ENCODE measurements at regions not wholly inside any gene's neighbourhood (a gene's known extent, or its start where the extent isn't known, plus 50 kb on each side); places are given as distances from the start of the nearest gene placed in this dataset.
A peak's percentile ranks its signal among the peaks of the same experiment; 100 is the strongest.
"Not testable (repeated sequence)": the region's sequence is repeated elsewhere in the genome, so short reads cannot be mapped to it uniquely, and the experiment has no call there.

DNA sequence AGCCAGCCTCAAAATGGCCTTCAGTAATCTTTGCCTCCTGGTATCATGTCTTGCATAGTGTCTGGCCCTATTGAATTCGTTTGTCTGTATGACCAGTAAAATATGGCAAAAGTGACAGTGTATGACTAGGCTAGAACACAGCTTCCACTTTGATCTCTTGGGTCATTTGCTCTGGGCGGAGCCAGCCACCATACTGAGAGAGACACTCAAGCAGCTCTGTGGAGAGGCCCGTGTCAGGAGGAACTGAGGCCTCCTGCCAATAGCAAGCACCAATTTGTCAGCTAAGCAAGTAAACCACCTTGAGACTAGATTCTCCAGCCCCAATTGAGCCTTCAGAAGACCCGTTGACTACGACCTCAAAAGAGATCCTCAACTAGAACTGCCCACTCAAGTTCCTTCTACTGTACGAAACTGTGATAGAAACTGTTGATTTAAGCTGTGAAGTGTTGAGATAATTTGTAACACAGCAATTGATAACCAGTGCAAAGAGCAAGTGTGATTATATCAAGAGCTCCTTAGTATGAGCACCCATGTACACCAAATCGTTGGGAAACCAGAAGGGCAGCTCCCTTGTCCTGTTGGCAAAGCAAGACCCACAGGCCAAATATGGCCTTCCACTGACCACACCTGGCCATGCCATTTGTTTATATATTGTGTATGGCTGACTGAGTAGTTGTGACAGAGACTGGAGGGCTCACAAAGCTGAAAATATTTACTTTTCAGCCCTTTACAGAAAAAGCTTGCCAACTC lies 52.7 kb upstream of the SERBP1 start:
- no peak for DNase-seq

DNA sequence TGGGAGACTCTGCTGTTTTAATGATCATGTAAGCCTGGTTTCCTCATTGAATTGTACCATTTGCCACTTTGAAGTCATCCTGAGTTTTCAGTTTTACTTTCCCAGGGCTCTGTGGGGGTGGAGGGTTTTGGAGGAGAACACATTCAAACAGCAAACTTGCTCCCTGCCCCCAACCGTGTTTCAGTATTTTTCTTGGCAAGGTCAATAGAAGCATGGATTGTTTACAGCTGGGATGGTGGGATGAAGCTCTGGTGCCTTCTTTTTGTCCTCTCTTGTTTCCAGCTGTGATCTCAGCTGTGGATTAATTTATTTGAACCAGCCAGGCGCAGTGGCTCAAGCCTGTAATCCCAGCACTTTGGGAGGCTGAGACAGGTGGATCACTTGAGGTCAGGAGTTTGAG lies 54.3 kb upstream of the SERBP1 start:
- no peak for DNase-seq

DNA sequence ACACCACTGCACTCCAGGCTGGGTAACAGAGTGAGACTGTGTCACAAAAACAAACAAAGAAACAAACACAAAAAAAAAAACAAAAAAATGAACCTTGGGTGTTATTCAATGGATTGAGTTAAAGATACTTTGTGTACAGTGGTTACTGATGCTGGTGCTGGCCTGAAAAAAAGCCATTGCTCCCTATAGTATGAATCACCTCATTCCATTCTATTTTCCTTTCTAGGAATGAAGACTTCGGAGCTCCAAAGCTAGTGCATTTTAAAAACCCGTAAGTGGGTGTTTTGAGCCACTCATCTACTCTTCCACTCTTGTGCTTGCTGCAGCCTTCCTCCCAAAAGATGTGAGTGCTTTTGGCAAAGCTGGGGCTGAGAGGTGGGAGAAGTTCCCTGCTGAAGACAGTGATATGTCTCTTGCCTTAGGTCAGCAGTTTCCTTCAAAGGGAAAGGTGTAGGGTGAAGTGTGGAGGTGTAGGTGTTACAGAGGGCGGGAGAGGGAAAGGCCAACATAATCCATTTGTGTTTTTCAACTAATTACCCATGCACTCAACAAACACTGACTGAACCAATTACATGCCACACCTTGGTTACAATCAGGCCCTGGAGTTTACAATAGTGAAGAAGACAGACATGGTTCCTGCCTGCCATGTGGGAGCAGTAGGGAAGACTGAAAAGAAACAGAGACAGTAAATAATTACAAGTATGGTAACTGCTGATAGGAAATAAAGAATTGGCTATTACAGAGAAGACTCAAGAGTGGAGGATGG lies 55.0 kb upstream of the SERBP1 start:
- DNase-seq, result no peak

DNA sequence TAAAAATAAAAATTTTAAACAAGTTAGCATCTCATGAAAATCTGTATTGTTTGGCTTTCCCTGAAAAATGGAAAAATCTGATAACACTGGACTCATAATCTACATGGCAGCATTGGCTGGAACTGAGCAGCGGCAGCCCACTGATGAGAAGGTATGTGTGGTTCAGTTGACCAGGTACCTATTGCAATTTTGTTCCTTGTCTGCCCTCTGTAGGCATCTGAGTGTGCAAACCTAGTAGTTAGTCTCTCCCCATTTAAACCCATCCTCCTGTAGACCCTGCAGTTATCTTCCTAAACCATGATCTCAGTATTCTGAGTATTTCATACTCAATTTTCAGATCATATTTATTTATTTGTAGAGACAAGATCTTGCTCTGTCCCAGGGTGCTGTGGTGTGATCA lies 59.4 kb upstream of the SERBP1 start:
- DNase-seq, result no peak

DNA sequence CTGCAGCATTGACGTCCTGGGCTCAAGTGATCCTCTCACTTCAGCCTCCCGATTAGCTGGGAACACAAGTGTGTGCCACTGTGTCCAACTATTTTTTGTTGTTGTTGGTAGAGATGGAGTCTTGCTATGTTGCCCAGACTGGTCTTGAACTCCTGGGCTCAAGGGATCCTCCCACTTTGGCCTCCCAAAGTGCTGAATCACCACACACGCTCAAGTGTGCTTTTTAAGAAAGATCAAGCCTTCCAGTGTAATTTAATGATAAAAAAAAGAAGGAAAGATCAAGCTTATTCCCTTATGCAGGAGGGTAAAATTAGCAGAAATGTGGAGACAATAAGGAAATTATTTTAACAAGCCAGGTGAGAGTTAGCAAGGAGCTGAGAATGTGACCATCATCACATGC lies 61.1 kb upstream of the SERBP1 start:
- DNase-seq, result no peak

DNA sequence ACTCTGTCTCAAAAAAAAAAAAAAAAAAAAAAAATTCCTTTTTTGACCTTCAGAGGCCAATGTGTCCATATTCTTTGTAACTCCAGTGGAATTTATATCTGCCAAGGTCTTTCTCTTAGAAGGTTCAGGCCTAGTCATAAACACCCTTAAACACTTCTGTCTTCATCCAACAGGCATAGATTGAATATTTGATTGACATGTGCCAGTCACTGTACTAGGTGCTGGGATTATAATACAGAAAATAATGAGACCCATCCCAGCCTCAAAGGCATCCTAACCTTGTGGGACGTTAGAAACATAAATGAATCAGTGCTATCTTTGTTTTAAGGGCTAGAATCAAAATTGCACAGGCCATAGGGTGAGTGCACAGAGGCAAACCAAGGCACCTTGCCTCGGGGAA lies 62.9 kb upstream of the SERBP1 start:
- DNase-seq, result no peak

DNA sequence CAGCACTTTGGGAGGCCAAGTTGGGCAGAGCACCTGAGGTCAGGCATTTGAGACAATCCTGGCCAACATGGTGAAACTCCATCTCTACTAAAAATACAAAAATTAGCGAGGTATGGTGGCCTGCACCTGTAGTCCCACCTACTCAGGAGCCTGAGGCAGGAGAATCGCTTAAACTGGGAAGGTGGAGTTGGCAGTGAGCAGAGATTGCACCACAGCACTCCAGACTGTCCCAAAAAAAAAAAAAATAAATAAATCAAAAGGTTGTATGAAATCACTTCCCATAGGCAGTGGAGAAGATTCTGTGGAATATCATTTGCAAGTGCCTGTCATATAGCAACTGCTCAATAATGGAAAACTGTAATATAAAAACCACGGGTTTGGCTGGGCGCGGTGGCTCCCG lies 65.1 kb upstream of the SERBP1 start:
- DNase-seq, result no peak

DNA sequence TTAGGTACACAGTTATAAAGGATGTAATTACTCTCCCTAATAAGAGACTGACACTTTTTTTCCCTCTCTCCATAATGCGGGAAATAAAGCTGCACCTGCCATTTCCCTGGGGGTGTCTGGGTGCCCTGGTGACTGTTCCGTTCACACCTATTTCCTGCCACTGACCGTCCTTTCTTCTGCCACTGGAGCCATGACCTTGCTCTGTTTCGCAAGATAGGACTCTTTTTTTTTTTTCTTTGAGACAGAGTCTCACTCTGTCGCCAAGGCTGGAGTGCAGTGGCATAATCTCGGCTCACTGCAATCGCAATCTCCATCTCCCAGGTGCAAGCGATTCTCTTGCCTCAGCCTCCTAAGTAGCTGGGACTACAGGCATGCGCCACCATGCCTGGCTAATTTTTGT lies 66.1 kb upstream of the SERBP1 start:
- DNase-seq, result no peak

DNA sequence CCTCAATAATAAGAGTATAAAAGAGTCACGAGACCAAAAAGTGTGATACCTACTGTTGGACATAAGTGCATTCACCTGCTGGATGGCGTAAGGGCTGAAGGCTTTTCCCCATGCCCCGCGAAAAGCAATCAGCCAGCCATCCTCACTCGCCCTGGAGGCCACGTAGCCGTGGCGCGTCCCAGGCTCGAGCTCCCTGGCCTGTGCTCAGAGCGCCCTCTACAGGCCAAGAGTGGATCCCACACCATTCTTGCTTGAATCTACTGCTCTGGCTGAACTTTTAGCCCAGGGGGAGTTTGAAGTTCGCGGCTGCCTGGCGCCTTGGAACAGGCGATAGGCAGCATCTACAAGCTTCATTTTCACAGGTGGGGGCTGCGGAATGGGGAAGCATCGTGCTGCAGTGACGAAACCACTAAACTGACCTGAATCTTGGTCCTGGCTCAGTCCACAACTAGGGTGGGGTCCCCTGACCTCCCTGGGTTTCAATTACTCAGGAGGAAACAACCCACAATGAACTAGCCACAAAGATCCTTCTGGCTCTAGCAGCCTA lies 70.3 kb upstream of the SERBP1 start:
- peak; percentile 94 for DNase-seq

DNA sequence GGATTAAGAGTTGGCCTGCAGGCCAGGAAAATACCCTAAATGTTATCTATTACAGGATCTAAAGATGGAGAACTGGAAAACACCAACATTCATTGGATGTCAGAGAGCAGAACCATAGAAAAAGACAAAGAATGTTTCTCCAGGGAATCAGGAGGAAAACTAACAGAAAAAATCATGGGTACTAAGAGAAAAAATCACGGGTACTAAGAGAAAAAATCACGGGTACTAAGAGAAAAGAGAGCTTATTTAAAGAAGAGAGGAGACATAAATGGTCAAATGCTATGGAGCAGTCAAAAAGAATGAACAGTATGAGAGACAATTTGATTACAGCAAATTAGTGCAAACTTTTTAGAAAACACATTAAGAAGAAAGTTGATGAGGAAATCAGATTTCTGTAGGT lies 73.8 kb upstream of the SERBP1 start:
- DNase-seq, result no peak

DNA sequence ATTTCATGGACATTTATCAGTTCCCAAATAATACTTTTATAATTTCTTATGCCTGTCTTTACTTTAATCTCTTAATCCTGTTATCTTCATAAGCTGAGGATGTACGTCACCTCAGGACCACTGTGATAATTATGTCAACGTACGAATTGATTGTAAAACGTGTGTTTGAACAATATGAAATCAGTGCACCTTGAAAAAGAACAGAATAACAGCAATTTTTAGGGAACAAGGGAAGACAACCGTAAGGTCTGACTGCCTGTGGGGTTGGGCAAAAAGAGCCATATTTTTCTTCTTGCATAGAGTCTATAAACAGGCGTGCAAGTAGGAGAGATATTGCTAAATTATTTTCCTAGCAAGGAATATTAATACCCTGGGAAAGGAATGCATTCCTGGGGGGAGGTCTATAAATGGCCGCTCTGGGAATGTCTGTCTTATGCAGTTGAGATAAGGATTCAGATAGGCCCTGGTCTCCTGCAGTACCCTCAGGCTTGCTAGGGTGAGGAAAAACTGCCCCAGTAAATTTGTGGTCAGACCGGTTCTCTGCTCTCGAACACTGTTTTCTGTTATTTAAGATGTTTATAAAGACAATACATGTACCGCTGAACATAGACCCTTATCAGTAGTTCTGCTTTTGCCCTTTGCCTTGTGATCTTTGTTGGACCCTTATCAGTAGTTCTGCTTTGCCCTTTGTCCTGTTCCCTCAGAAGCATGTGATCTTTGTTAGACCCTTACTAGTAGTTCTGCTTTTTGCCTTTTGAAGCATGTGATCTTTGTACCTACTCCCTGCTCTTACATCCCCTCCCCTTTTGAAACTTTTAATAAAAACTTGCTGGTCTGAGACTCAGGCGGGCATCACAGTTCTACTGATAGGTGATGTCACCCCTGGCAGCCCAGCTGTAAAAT lies 83.4 kb upstream of the SERBP1 start:
- not testable (repeated sequence) for DNase-seq

DNA sequence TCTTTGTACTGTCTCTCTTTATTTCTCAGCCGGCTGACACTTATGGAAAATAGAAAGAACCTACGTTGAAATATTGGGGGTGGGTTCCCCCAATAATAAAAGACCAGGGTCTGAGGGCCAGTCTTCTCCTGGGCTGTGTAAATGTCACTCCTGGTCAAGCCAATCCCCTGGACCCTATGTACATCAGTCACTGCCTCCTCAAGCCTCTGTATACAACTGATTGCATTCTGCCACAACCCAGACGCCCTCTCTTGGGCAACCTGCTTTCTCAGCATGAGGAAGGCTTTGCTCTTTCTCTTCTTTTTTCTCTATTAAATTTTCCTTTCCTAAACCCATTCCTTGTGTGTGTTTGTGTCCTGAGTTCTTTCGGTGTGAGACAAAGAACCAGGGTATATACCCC lies 84.1 kb upstream of the SERBP1 start:
- DNase-seq, result no peak

DNA sequence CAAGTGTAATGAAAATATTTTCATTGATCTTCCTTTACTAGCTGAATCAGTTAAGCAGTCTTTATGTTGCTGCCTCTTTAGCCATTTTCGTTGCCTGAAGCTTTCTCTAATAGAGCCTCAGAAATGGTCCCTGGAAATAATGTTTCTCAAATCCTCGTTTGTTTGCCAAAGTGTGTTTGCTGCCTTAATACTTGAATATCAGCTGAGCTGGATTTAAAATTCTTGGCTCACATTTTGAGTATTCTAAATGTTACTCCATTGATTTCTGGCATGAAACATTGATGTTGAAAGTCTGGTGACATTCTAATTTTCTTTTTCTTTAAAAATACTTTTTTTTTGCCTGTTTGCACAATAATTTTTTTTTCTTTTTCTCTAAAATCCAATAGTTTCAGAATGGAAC lies 84.6 kb upstream of the SERBP1 start:
- no peak for DNase-seq

DNA sequence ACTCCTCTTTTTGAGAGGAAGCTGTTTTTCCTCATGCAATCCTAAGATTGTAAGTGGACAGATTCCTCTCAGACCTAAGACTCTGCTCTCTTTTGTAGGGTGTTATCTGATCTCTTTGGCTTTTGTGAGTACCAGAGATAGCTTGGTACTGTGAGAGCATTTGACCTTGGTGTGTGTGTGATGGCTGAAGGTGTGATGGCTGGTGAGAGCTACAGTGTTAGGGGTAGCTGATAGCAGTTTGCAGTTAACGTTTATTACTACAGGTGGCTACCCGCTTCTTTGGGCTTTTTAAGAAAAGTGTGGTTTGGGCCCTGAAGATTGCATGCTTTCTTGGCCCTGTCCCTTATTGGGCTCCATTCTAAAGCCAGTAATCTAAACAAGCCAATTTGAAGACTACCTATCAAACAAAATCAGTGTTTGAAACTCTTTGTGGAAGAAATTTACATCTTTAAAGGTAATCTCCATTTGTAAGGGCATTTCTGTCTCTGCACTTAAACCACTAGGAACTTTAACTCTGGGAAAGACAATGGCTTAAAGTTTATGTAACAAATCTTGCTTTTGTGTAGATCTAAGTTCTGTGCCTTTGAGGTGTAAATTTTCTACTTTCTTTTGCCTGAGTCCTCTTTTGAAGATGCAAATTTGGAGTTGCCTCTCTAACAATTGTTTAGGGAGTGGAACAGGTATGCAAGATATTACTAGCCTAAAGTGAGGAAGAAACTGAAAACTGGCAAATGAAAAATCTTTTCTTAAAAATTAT lies 85.3 kb upstream of the SERBP1 start:
- DNase-seq, result no peak

DNA sequence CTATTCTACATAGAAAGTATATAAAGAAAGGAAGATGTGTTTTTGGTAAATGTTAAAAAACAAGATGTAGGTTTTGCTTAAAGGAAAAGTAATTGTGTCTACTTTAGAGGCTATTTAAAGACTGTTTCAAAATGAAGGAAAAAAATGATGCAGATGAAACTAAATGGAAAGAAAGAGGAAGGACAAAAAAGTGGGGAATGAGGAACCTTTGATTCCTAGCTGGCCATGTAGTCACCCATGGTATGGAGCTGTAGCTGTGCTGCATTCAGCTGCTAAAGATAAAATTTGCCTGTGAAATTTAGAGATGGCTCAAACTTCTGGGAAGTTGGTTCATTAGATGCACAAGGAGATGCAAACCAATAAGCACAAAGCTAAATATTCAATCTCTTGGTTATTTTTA lies 86.8 kb upstream of the SERBP1 start:
- no peak for DNase-seq

DNA sequence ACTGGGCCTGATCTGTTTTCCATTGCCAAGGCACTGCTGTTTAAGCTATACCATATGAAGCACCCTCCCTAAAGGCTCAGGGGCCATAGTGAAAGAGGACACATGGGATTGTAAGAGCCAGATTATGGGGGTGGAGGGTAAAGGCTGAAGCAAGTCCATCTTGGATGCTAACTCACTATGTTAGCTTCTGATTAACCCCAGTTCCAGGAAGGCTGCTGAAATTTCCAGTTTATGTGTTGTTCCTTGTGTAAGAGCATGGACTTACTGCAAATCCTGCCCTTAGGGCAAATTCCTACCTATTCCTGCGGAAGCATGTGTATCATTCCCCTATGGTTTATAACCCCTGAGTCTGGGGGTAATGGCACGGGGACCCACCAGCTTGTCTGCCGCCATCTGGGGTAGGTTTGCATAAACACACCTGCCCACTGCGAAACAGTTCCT lies 91.8 kb upstream of the SERBP1 start:
- no peak for DNase-seq

DNA sequence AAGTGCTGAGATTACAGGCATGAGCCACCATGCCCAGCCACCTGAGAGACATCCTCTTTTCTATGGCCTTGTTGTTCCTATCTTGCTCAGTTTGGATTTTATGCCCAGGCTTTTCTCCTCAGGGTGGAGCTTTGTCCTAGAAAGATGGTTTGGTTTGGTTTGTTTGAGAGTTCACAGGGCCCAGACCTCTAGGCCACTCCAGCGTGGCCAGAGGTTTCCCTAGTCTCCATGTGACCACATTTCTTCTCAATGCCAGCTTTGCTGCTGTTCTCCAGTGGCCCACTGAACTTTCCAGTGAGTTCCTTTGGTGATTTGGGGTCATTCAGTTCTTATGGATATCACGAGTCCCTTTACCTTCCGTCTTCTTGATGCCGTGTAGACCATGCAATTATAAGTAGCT lies 92.6 kb upstream of the SERBP1 start:
- DNase-seq, result no peak

DNA sequence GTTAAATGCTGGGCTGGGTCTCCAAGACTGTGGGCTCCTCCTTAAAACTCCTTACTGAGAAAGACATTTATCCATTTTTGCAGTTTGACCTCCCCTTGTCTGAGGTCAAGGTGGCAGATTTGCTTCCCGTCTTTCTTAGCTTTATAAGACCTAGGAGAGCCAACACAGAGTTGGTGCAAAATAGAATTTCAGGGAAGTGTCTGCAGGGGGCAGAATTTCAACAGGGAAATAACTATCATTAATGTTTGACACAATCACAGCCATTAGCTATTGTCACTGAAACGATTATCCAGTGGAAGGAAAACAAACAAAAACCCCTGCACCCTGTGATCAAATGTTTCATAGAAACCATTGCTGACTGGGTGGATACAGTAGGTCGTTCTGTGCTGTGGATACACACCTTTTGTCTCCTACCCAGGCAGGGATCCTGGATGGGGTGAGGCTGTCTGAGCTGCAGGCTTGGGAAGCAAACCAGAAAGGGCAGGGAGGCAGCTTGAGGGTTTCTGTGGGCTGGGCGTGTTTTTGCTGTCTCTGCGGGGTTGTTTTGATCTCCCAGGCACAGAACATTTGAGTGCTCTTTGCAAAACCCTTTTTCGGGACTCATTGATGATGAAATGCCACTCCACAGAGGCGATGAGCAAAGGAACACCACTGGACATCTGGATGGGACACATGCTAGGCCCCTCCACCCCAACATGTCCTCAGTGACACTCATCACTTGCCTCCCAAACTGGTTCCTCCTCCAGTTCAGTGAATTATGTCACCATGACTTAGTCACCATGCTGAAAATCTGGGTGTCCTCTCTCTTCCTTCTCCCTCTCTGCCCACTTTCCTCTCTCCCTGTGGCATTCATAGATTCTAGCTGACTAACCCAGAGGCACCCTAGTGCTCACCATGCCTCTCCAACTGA lies 94.2 kb upstream of the SERBP1 start:
- DNase-seq, result no peak

DNA sequence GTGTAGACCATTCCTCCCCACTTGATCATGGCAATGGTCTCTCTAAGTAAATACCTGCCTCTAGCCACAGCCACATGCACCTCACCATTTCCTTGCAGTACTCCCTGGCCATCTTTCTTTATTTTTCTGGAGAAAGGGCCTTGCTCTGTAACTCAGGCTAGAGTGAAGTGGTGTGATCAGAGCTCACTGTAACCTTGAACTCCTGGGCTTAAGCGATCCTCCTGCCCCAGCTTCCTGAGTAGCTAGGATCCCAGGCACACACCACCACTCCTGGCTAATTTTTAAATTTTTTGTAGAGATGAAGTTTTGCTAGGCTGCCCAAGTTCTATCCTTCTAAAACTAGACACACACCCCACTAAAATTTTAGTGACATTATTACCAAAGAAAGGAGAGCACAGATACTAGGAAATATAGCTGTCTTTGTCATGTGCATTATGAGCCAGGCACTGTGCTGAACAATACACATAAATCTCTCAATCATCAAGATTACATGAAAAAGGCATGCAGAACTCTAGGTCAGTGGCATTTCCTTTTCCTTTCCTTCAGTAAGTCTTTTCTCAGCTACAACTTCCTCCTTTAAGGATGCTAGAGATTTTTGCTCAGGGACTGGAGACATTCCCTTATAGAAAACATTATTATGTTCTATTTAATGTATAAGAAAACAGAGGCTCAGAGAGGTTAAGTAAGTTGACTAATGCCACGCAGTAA lies 95.0 kb upstream of the SERBP1 start:
- DNase-seq, result no peak

DNA sequence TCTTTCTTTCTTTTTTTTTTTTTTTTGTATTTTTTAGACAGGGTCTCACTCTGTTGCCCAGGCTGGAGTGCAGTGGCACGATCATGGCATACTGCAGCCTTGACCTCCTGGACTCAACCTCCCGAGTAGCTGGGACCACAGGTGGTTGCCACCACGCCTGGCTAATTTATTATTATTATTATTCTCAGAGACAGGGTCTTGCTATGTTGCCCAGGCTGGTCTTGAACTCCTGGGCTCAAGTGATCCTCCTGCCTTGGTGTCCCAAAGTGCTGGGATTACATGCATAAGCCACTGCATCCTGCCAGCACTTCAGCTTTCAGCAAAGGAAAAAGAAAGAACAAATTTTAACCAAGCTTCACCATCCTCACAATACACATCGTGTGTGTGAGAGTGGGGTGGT lies 97.9 kb upstream of the SERBP1 start:
- no peak for DNase-seq

DNA sequence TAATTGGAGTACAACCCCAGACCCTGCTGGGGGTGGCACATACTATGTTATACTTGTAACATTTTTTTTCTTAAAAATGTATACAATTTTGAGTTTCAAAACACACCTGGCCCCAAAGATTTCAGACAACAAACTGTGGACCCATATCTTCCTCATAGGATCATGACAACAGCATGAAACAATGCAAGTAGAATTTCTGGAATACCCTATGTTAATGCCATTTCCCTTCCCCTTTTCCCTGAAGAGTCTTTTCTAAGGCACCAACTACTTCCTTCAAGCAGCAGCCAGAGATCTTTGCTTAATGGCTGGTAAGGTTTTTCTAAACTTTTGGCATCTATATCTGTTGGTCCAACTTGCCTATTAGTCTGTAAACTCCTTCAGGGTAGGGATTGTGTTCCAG lies 99.9 kb upstream of the SERBP1 start:
- no peak for DNase-seq

All from activated T-cell treated with anti-CD3 and anti-CD28 coated beads, Interleukin-2, amount 50 U/mL, for 48 hours (primary cell).